ENCODE measurements at regions not wholly inside any gene's neighbourhood (a gene's known extent, or its start where the extent isn't known, plus 50 kb on each side); places are given as distances from the start of the nearest gene placed in this dataset.

DNA sequence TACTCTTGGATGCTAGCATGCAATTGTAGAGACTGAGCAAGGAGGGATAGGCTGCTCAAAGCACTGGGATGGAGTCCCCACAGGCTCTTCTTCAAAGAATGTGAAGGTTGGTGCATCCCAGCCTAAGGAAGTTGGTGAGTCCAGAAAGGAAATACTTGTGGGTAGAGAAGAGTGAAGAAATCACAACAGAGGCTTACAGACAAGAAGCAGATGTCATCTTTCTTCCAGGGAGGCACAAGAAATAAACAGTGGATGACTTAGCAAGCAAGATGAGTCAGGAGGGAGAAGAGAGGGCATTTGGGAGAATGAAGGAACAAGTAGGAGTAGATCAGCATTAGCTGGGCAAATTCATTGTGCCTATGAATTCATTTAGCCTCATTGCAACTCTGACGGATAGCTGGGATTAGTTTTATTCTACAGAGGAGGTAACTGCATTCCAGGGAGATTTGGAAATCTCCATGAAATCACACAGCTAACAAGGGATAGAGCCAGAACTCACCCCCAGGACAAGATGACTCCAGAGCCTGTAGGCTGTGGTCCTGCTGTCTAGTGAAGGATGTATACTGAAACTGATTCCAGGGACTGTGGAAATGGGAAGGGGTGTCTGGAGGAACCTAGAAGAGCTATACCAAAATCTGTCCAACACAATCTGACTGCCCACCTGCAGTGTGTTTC, 125.8 kb upstream of the SPTLC3 start:
- DNase-seq: no peak
- TF ChIP-seq GATA1 (IDR thresholded peaks at IDR 0.05; ENCODE audit: low read depth, low read length) (no peak), POLR2A (IDR thresholded peaks at IDR 0.05; ENCODE audit: low read length) (no peak)

- no peak for DNase-seq
- TF ChIP-seq POLR2A (IDR thresholded peaks at IDR 0.05; ENCODE audit: low read length): no peak
- no peak for TF ChIP-seq GATA1 (IDR thresholded peaks at IDR 0.05; ENCODE audit: low read depth, low read length)
These were observed 125.3 kb upstream of the SPTLC3 start for GRCh38 chr20:12883507-12883885.

- no peak for DNase-seq
- no peak for TF ChIP-seq GATA1 (IDR thresholded peaks at IDR 0.05; ENCODE audit: low read depth, low read length)
- no peak for TF ChIP-seq POLR2A (IDR thresholded peaks at IDR 0.05; ENCODE audit: low read length)
These were observed 122.0 kb upstream of the SPTLC3 start for GRCh38 chr20:12886618-12887363.

GRCh38 chr20:12891643-12892042, 117.1 kb upstream of the SPTLC3 start:
- DNase-seq: no peak
- TF ChIP-seq POLR2A (IDR thresholded peaks at IDR 0.05; ENCODE audit: low read length) (no peak), GATA1 (IDR thresholded peaks at IDR 0.05; ENCODE audit: low read depth, low read length) (no peak)

DNA sequence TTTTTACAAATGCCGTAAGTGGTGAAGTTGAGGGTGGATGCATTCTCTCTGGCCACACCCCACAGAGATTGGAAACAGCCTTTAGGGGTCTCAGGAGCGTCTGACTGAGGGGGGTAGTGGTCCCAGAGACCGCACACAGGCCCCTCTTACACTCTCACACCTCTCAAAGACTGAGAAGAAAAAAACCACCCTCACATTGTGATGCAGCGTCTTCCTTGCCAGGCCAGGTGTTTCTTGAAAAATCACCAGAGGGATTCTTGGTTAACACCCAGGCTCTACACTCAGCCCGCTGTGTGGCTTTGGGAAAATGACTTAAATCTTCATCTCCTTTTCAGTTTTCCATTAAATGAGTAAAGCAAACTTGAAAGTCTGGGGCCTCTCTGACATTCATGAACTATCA, 115.8 kb upstream of the SPTLC3 start:
- no peak for DNase-seq
- TF ChIP-seq GATA1 (IDR thresholded peaks at IDR 0.05; ENCODE audit: low read depth, low read length): no peak
- no peak for TF ChIP-seq POLR2A (IDR thresholded peaks at IDR 0.05; ENCODE audit: low read length)

GRCh38 chr20:12893653-12894052, 115.1 kb upstream of the SPTLC3 start:
- TF ChIP-seq GATA1 (IDR thresholded peaks at IDR 0.05; ENCODE audit: low read depth, low read length) (no peak), POLR2A (IDR thresholded peaks at IDR 0.05; ENCODE audit: low read length) (no peak)
- no peak for DNase-seq

- TF ChIP-seq POLR2A (IDR thresholded peaks at IDR 0.05; ENCODE audit: low read length) (no peak), GATA1 (IDR thresholded peaks at IDR 0.05; ENCODE audit: low read depth, low read length) (no peak)
- no peak for DNase-seq
These were observed 114.7 kb upstream of the SPTLC3 start for GRCh38 chr20:12894089-12894488.

- TF ChIP-seq GATA1 (IDR thresholded peaks at IDR 0.05; ENCODE audit: low read depth, low read length) (no peak), POLR2A (IDR thresholded peaks at IDR 0.05; ENCODE audit: low read length) (no peak)
- no peak for DNase-seq
These were observed 112.6 kb upstream of the SPTLC3 start for GRCh38 chr20:12896180-12896579.

GRCh38 chr20:12902992-12903391, 105.8 kb upstream of the SPTLC3 start:
- DNase-seq: no peak
- TF ChIP-seq POLR2A (IDR thresholded peaks at IDR 0.05; ENCODE audit: low read length): no peak

DNA sequence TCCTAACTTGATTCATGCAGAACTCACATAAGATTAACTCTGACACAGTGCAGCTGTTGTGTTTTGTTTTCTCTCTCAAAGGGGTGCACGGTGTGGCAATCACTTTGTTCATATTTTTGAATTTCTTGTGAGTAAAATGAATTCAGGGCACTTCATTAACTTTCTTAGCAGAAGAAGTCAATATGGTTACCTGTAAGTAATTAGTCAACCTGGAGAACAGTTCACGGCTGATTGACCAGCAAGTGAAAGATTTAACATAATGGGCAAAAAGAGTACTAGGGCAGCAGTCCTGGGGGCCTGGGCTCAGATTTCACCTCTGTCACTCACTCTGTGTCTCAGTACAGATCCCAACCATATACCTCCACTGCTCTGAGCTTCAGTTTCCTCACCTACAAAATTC, 102.4 kb upstream of the SPTLC3 start:
- TF ChIP-seq GATA1 (IDR thresholded peaks at IDR 0.05; ENCODE audit: low read depth, low read length): no peak
- TF ChIP-seq POLR2A (IDR thresholded peaks at IDR 0.05; ENCODE audit: low read length): no peak

GRCh38 chr20:12911372-12911771, 97.4 kb upstream of the SPTLC3 start:
- no peak for DNase-seq
- no peak for TF ChIP-seq GATA1 (IDR thresholded peaks at IDR 0.05; ENCODE audit: low read depth, low read length)
- no peak for TF ChIP-seq POLR2A (IDR thresholded peaks at IDR 0.05; ENCODE audit: low read length)

More for the DNA sequence above, 102.4 kb upstream of the SPTLC3 start:
- DNase-seq: no peak

- TF ChIP-seq POLR2A (IDR thresholded peaks at IDR 0.05; ENCODE audit: low read length) (no peak), GATA1 (IDR thresholded peaks at IDR 0.05; ENCODE audit: low read depth, low read length) (no peak)
- DNase-seq: no peak
These were observed 94.9 kb upstream of the SPTLC3 start for GRCh38 chr20:12913781-12914443.

GRCh38 chr20:12914804-12915203, 94.0 kb upstream of the SPTLC3 start:
- TF ChIP-seq GATA1 (IDR thresholded peaks at IDR 0.05; ENCODE audit: low read depth, low read length) (no peak), POLR2A (IDR thresholded peaks at IDR 0.05; ENCODE audit: low read length) (no peak)
- no peak for DNase-seq

- TF ChIP-seq POLR2A (IDR thresholded peaks at IDR 0.05; ENCODE audit: low read length) (no peak), GATA1 (IDR thresholded peaks at IDR 0.05; ENCODE audit: low read depth, low read length) (no peak)
- no peak for DNase-seq
These were observed 92.1 kb upstream of the SPTLC3 start for GRCh38 chr20:12916699-12917098.

GRCh38 chr20:12924126-12924525, 84.6 kb upstream of the SPTLC3 start:
- TF ChIP-seq GATA1 (IDR thresholded peaks at IDR 0.05; ENCODE audit: low read depth, low read length): no peak
- TF ChIP-seq POLR2A (IDR thresholded peaks at IDR 0.05; ENCODE audit: low read length): no peak
- DNase-seq: no peak
